ENCODE measurements at regions not wholly inside any gene's neighbourhood (a gene's known extent, or its start where the extent isn't known, plus 50 kb on each side); places are given as distances from the start of the nearest gene placed in this dataset.

GRCh38 chr20:17137692-17138091 lies 89.1 kb upstream of the PCSK2 start:
- no peak for DNase-seq

DNA sequence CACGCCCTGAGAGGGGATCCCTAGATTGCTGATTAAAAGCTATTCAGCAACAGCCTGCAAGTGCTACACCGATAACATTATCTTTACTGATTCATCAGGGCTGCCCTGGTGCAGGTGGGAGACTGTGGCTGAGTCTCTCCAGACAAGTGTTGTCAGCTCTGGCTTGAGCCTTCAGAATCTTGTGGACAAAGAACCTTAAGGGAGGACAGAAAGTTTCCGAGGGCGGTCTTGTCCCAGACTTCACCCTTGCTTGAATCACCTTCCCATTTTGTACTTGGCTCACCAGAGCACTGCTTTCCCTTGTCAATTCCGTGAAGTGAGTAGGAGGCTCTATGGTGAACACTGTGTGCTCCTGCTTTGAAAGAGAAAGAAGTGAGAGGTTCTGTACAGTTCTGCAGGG lies 88.6 kb upstream of the PCSK2 start:
- DNase-seq: no peak

DNA sequence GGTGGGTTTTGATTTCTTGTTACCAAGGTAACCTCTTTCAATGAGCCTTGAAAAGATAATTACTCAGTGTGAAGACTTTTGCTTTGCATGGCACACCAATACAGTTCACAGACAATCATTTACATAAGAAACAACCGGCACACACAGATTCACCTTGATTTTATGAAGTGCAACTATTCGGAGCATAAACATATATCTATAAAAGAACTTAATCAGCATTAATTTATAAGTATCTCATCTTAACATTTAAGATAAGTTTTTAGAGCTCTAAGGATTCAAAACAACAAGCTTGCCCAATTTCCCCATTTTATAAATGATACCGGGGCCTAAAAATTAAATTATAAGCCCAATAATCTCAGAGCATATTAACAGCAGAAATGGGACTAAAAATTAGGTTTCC lies 85.9 kb upstream of the PCSK2 start:
- DNase-seq: no peak

DNA sequence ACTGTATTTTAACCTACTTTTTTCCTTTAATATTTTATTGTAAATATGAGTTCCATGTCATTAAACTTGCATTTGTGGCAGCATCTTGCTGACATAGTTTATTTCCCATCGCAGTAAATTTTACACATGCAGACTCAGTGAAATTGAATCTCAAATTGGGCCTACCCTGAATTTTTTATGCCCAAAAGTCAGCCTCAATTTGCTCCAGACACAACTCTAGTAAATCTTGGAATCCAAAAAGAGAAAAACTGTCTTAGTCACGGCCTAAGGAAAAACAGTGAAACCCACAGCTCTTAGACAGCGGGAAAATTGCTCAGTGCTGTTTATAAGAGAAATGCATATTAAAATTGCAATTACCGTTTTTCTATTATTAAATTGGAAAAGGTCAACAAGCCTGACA lies 85.3 kb upstream of the PCSK2 start:
- DNase-seq: no peak

- DNase-seq: no peak
Measured at GRCh38 chr20:17142666-17143065, 84.2 kb upstream of the PCSK2 start.

GRCh38 chr20:17150858-17151257 lies 76.0 kb upstream of the PCSK2 start:
- no peak for DNase-seq

GRCh38 chr20:17155401-17155800 lies 71.4 kb upstream of the PCSK2 start:
- no peak for DNase-seq

DNA sequence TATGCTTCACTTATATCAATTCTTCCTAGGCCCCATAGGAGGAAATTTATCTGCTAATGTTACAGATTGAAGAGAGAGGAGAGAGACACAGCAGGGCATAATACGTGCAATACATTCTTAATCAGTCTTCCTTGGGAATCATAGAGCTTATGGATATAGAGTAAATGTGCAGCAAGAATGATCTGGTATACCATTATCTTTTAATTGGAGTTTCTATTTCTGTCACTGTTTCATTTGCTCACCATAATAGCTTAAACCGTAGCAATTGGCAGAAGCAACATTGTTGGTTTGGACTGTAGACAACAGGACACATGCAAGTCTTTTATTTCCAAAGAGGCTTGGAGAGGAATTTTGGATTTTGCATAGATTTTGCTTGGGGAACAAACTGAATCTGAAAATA lies 68.1 kb upstream of the PCSK2 start:
- no peak for DNase-seq

- DNase-seq: no peak
Measured at GRCh38 chr20:17161673-17162481, 65.0 kb upstream of the PCSK2 start.

DNA sequence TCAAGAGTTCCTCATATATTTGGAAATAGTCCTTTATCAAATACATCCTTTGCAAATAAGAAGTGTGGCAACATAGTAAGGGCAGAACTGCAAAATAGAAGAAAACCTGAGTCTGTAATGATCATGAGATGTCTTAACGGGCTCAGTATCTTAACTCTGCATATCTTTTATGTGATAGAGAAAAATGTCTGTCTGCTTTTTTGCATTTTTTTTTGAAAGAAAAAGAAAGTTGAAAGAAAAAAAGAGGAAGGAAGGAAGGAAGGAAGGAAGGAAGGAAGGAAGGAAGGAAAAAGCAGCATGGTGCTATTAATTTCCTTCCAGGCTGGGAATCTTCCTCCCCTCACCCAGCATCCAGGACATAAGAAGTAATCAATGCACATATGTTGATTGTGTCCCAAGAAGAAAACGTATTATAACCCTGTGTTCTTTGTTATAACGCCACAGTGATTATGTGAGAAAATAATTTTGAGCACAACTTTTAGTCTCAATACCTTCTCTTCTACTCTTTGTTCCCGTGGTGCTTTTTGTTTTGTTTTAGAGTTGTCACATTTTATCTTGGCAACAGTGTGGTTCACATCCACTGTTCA lies 58.7 kb upstream of the PCSK2 start:
- no peak for DNase-seq

- DNase-seq: no peak
Measured at GRCh38 chr20:17169585-17170136, 57.2 kb upstream of the PCSK2 start.

DNA sequence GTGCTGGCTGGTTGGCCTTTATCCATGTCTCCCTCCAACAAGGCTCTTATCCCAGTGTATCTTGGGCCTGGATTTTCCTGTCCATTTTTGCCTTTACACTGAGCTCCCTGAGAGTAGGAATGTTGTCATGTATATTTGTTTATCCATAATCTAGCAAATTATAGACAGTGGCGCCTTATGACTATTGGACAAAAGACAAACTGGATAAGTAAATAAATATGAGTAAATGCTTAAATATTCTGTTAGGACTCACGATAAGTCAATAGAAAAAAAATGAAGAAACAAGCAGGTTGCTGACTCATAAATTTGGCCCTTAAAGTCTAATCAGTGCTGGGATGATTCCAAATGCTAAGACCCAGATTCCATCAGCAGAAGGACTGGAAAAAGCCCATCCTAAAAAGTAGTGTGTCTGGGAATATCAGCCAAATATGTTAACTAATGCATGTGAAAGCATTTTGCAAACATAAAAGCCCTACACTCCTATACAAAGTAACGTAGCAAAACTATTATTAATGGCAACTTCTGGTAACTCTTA lies 55.0 kb upstream of the PCSK2 start:
- DNase-seq: no peak

DNA sequence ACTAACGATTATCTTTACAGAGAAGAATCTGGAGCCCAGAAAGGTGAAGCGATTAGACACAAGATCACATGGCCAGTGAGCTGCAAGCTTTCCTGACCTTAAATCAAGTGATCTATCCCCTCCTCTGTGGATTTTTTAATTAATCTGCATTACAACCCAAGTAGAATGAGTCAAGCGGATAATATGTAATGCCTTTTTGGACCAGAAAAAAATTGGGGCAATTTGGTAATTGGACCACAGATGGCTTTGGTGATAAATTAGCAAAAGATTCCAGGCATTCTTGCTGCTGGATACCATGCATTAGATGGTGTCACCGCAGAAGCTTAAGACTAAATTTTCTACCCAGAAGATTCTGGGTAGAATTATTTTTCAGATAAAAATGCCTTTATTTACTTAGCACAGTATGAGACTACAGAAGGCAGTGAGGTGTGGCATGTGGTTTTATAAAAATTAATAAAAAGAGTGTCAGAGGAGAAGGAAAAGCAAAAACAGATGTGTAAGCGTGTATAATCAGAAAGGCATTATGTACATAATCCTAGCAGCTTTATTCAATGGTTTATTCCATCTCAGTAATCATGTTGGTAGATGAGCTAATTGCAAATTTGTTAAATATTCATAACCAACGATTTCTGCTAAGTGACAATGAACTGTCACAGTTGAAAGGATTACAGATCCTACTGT lies 53.9 kb upstream of the PCSK2 start:
- no peak for DNase-seq

Measured in activated naive CD4-positive, alpha-beta T cell (primary cell).